Activated naive CD4-positive, alpha-beta T cell (primary cell): ENCODE measurements at regions not wholly inside any gene's neighbourhood (a gene's known extent, or its start where the extent isn't known, plus 50 kb on each side); places are given as distances from the start of the nearest gene placed in this dataset.

Experiments
- DNase-seq, 4 experiments: peaks; one replicate each; lab custom pipeline; 2025; lab: John Stamatoyannopoulos, UW

GRCh38 chr9:31783491-31783890 lies 601.0 kb upstream of the ACO1 start:
- DNase-seq: no peak

DNA sequence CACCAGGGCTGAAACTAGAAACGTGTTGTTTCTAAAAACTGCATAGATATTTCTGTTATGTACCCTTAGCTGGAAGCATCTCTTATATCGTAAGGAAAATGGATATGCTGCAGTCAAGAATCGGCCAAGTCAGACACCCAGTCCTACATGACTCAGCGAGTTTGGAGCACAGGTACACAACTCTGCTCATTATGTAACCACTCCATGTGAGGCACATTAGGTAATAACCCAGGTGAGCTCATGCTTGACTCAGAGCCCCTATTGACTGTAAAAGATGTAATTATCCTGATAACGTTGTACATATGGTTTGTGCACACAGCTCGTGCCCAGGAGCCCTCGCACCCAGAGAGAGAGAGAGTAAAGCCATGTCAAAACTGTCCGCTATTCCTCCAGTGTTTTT lies 593.7 kb upstream of the ACO1 start:
- no peak for DNase-seq

DNA sequence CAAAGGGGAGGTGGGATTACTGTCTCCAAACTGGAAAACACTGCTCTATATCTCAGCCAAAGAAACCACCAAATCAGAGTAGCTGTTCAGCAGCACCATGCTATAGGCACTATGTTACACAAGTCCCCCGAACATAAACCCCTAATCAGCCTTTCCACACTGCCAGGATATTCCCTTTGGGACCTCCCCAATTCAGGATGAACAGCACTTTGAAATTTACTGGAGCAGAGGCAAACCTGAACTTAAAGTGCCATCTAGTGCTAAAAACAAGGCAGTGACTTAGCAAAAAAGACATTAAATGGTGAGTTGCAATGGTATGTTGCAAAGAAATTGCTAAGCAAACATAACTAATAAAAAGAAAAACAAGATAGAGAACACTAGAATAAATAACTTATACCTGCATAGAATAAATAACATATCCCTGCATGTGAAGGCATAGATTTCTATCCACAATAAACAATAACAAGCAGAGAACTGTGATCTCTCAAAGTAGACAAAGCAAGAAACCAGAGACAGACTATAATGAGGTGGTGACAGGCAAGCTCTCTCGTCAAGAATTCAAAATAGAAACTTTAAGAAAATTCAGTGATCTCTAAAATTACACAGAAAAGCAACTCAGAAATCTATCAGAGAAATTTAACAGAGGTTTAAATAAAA lies 584.4 kb upstream of the ACO1 start:
- DNase-seq: no peak

DNA sequence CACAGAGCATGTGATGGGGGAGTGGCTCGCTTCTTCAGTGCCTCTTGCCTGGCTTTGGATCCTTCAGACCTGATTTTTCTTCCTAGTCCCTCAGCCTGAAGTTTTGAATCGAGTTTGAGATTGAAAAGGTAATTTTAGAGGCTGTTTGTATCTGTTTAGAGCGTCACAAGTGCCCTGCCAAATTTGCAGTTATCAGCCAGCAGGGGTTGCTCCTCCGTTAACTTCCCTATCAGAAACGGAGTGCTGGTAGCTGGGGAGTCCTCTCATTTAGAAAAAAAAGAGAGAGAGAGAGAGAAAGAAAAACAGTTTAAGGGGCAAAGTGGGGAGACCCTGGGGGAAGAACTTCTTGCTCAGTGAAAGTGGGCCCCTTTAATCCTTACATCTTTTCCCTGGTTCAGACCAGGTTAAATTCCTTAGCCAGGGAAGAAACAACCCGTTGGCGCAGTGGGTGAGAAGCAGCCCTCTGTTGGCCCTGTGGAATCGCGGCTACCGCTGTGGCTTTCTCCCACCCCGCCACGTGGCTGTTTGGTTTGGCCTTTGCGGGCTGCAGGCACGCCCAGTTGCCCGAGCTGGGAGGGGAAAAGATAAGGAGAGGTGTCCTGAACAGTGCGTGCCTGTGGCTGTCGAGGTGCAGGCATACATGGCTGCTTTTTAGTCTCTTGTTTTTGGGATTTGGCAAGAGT lies 576.7 kb upstream of the ACO1 start:
- no peak for DNase-seq

- no peak for DNase-seq
Observed at GRCh38 chr9:31808766-31809165, 575.7 kb upstream of the ACO1 start.

- DNase-seq: no peak
Observed at GRCh38 chr9:31820426-31820825, 564.0 kb upstream of the ACO1 start.

DNA sequence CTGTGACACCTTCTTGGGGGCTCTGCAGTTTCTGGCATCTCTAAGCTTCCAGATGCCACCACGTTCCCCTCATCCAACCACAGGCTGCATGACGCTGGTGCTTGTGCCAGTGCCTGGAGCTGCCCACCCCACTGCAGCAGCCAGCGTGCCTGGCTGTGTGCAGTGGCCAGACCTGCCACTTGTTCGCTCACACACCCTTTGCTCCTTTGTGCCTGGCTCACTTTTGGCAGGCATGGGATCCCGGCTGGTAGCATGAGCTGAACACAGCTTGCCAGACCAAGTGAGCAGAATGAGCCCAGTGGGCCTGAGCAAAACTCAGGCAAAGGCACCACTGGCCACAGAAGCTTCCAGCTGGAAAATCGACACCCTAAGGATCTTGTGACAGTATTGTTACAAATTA lies 562.9 kb upstream of the ACO1 start:
- no peak for DNase-seq

DNA sequence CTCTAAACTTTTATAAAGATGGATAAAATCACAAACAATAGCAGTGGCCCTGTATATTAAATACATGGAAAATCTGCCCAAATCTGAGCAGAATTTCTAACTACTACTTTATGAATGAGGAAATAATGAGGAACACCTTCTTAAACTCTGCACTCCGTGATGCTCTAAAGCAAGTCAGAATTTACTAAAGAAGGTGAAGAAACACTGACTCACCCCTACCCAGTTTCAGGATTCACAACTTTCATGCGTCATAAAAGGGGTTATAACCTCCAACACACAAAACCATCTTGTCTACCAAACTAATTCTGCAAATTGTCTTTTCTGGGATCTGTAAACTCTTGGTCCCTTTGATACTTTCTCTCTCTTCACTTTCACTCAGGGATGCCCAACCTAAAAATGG lies 561.1 kb upstream of the ACO1 start:
- DNase-seq: no peak

DNA sequence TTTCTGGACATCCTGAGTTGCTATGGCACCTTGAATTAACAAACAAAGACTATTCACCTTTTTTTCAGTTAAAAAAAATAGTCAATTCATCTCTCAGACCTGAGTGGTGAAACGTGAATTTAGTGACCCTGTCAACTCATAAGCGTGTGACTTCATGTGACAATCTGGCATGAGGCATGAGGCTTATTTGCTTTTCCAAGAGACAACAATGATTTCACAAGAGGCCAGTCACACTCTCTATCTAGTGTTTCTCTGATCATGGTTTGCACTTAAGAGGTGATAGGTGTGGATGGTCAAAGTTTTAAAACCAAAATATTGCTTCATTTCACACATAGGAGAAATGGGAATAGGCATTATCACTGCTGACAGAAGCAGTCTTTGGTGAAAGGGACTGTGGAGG lies 559.6 kb upstream of the ACO1 start:
- DNase-seq: no peak

DNA sequence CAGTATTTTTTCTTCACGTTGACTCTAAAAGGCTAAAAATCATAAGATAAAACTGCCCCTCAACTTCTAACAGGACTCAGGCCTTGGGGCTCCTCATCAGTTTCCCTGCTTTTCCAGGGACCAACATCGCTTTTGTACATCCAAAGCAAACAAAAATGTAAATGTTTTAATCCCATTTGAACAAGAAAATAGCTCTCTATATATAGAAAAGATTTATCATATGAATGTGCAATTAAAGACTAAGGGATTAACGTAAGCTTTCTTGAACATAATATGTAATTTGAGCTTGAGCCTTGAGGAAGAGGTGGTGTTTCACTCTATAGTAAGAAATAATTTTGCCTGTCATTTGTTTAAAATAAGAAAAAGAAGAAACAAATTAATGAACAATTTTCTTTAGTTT lies 547.2 kb upstream of the ACO1 start:
- DNase-seq: no peak

DNA sequence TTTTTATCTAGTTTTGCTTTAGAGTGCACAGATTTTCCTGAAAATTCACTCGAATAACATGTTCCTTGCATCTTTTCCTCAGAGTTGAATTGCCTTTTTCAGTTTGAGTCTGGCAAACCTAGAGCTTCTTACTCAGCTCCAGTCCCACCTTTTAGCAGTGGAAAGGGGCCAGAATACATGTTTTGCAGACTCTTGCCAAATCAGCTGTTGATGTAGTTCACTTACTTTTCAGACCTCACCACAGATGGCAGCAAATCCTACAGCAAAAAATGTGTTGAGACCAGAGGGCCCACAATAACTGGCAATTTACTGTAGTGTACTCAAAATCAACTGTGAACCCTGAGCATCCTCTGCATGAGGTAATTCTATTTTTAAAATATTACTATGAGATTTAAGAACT lies 545.2 kb upstream of the ACO1 start:
- DNase-seq: no peak

DNA sequence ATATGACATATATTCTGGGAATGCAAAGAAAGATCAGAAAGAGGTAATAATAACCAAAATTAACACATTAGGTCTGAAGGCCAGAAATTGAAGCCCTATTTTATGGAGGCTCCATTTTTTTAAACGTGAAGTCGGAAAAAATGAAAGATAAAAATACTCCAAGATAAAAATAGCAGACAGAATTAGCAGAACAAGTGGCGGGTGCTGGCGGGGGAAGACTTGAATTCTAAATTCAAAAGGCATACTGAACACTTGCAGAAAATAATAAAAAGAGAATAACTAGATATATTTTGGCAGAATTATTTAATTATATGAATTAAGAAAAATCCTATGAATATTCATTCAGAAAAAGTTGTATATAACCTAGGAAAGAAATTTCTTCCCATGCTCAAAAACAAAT lies 543.7 kb upstream of the ACO1 start:
- DNase-seq: no peak

- no peak for DNase-seq
Observed at GRCh38 chr9:31847963-31848362, 536.5 kb upstream of the ACO1 start.

DNA sequence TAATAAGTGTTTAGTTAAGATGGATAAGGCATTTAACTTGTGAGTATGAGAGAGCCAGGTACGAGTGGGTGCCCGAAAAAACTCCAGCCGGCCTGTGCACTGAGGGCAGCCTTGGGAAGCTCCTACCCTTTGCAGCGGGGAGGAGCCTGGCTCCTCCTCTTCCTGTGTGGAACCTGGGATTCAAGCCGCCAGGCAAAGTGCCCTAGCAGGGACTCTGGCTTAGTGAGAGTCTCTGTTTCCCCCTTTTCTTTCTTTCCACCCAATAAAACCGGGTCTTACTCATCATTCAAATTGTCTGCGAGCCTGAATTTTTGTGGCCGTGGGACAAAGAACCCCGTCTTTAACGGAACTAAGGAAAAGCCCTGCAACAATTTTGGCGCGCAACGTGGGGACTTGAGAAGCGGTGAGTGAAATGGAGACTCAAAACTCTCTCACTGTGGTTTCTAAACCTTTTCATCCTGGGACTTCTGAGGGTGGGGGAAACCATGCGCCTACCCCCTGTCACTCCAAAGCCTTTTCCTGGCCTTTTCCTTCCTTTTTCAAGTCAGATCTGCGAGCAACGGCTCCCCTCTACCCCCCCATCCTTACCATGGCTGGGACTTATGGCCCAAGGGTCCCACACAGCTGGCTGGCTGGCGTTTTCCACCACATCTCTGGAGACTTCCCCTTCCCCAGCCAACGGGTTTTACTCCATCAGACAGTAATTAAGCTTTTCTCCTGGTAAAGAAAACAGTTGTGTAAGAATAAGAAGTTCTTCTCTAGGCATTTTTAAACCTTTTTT lies 535.7 kb upstream of the ACO1 start:
- no peak for DNase-seq

- no peak for DNase-seq
Observed at GRCh38 chr9:31854187-31854586, 530.3 kb upstream of the ACO1 start.

DNA sequence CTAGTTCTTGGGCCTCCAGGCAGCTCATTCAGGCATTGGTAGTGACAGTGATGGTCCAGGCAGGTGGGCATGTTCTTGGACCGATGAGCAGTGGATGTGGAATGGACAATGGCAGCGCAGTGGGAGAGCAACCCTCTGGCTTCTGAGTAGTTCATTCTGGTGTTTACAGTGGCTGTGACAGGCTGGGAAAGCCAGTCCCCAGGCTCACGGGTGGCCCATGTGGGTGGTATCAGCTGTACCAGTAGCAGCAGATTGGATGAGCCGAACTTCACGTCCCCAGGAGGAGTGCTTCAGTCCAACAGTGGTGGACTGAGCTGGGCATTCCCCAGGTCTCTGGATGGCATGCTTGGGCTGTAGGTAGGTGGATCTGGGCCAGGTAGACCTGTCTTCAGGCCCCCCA lies 515.6 kb upstream of the ACO1 start:
- DNase-seq: no peak

GRCh38 chr9:31870276-31870675 lies 514.2 kb upstream of the ACO1 start:
- no peak for DNase-seq

DNA sequence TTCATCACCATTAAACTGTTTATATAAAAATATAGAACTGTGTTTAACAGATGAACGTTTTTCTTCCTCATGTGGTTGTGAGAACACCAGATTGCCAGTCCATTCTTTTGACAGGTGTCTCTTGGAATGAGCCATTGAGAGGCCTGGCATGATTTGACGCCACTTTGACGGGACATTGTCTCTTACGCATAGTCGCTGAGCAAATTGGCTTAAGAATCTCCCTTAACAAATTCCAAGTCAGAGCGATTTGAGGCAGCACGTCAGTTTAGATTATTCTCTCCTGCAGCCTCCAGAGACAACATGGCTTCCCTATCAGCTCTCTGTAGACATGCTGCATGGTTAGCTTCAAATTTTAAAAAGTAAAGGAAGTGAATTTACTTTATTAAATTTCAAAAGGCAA lies 510.7 kb upstream of the ACO1 start:
- no peak for DNase-seq

DNA sequence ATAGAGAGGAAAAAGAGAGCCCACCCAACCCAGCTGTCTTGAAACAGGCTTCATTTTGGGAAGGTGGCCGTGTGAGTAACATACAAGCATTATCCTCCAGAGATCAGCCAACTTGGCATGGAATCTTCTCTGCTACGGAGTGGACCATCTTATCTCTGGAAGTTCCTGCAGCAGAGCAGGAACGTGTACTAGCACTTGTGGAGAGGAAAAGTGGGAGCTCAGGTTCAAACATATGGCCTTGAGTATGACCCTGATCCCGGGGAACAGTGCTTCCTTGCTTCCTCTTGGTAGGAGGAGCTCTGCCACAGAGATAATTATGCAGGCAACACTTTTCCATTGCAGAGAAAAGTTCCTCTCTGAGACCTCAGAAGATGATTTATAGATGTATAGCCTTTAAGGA lies 490.4 kb upstream of the ACO1 start:
- DNase-seq: no peak

GRCh38 chr9:31908158-31908890 lies 476.1 kb upstream of the ACO1 start:
- DNase-seq: no peak

GRCh38 chr9:31908891-31909480 lies 475.5 kb upstream of the ACO1 start:
- no peak for DNase-seq

- no peak for DNase-seq
Observed at GRCh38 chr9:31912636-31913035, 471.8 kb upstream of the ACO1 start.
